ENCODE measurements at regions not wholly inside any gene's neighbourhood (a gene's known extent, or its start where the extent isn't known, plus 50 kb on each side); places are given as distances from the start of the nearest gene placed in this dataset.
A peak's percentile ranks its signal among the peaks of the same experiment; 100 is the strongest.
"Not testable (repeated sequence)": the region's sequence is repeated elsewhere in the genome, so short reads cannot be mapped to it uniquely, and the experiment has no call there.

DNA sequence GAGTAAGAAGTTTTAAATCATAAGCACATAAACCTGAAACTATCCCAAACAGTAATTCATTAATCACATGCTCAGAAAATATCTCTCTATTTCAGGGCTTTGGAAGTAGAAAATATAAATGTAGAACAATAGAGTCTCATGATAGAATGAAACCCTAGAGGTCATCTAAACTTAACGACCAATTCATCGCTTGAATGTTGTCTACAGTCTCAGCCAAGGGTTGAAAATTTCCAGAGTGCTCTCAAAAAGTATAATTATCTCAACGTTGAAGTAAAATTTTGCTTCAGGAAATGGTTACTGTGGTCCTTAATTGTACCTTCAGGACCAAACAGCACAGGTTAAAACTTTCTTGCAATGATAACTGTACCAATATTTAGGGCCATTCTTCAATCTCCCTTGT lies 1053.6 kb upstream of the SEL1L start:
- DNase-seq (ENCODE audit: low spot score): no peak

DNA sequence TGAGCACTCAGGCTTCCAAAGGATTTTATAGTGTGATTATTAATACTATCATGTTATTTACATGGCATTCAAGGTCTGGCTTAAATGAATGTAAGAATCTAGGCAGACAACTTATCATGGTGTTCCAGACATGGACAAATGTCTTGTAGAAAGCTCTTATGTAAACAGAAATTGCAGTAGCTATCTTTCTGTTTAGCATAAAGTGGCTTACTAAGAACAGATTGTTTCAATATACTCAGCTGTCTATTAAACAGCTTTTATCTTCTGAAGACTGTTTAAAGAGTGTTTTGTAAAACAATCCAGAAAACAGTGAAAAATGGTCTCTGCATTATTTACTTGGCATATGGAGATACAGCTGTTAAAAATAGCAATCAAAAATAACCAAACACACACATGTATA lies 1061.8 kb upstream of the SEL1L start:
- DNase-seq (ENCODE audit: low spot score): no peak

DNA sequence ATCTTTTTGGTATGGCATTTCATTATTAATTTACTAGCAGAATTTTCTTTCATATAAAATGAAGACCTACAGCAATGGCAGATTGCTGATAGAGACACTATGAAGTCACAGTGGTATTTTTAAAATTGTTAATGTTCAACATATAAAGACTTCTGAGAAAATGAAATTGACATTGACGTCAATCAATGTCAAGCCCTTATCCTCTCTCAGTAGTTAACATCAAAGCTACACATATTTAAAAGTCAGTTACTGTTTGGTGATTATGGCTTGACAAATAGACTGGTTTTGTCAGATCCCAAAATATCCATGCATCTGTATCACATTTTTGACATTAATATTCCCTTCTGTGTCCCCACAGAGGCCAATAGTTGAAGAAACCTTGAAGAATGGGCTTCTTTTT lies 1069.1 kb upstream of the SEL1L start:
- no peak for DNase-seq (ENCODE audit: low spot score)

DNA sequence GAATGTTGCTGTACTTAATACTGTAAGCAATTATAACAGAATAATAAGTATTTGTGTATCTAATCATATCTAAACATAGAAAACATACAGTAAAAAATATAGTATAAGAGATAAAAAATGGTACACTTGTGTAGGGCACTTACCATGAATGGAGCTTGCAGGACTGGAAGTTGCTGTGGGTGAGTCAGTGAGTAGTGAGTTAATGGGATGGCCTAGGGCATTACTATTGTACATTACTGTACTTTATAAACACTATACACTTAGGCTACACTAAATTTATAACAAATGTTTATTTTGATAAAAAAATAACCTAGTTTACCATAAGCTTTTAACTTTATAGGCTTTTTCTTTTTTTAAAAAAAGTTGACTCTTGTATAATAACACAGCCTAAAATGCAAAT lies 1071.2 kb upstream of the SEL1L start:
- no peak for DNase-seq (ENCODE audit: low spot score)

DNA sequence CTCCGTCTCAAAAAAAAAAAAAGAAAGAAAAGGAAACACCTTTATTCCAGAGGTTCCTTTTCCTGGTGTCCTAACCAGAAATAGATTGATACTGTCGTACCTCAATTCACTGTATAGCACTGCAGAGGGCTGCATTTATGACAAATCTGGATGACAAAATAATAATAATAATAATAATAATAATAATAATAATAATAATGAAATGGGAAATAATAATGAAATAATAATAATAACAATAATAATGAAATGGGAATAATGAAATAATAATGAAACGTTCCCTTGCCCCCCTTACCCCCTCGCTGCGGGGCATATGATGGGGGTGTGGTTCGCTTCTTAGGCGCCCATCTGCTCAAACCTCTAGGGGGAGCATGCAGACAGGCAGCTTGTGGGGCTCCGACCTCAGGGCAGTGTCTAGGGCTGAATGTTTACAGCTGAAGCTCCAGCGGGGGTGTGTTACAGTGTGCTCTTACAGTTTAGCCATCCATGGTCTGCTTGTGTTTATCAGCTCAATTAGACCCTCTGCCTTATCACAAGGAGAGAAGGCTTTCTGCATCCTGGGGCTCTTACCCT lies 1088.3 kb upstream of the SEL1L start:
- DNase-seq (ENCODE audit: low spot score): no peak

DNA sequence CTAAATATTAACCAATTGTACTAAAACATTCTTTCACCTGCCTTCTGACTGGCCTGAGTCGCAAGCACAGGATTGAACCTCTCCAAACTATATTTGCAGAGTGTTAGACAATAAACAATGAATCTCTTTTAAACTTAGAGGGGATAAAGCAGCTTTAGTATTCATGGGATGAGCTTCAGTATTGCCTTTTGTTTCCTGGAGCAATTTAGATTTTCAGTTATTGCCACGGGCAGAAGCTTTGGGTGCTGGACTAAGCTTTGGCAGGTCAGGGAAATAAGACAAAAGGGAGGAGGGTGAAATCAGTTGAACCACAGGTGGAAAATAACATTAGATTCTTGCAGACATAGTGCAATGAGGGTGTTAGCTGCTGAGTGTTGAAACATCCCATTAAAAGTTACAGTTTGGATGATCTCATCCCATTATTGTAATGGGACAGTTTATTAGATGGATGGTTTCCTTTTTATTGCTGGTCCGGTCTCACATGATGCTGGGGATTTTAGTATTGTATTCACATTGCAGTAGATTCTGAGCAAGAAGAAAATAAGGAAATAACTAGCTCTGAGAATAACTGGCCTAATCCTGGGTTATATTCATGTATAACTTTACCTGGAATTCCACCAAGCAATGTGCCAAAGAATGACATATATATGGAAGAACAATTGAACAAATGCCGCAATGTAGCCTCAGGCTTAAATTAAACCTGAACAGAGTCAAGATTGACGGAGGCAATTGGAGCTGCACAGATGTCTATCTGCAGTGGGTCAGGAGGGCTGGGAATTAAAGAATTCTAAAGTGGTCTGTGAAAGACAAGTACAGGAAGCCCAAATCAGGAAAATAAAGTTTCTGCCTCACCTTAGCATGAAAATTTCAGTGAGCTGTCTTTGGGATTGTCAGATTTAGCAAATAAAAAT lies 1092.8 kb upstream of the SEL1L start:
- no peak for DNase-seq (ENCODE audit: low spot score)

DNA sequence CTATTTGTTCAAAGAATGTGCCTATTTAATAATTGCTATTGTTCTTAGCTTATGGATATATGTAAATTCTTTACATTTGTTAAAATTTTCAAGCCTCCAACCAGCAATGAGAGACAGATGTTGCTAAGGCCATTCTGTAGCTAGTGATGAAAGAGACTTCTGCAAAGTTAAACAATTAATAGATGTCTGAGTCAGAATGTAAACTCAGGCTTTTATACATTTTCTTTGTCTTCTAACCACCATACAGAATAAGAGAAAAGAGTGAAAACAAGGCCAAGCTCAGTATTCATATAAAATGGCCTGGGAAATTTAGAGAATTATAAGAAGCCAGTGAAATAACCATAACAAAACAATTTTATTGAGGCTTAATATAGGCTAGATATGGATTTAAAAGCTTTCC lies 1102.3 kb upstream of the SEL1L start:
- no peak for DNase-seq (ENCODE audit: low spot score)

DNA sequence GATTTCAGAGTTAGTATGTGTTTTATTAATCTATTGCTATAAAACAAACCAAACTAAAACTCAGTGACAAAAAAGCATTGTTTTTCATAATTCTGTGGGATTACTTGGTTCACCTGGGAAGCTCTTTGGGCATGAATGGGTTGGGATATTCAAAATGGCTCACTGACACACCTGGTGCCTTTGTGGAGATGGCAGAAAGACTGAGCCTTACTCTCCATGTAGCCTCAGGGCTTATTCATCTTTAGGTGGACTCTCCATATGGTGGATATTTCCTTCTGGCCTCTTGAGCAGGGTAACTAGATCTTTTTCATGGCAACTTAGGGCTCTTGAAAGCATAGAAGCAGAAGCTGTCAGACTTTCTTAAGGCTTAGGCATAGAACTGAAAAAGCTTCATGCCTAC lies 1102.8 kb upstream of the SEL1L start:
- DNase-seq (ENCODE audit: low spot score): no peak

DNA sequence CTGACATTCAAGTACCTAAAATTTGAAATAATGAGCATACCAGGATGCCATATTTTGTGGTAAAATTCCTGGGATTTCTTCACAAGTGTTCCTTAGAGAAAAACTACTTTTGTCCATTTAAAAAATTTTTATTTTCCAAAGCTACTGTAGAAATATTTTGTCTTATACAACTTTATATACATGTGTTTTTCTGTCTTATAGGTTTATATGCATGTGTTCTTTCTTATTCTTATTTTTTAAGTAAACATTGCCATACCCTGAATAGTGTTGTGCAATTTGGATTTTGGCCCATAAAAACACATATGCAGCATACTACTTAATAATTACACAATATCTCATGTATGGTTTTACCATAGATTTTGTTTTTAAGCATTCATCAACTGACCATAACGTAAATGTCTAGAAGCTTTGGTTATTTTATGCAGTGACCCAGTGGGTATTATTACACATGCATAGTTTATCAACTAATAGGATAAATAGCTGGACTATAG lies 1107.4 kb upstream of the SEL1L start:
- no peak for DNase-seq (ENCODE audit: low spot score)

DNA sequence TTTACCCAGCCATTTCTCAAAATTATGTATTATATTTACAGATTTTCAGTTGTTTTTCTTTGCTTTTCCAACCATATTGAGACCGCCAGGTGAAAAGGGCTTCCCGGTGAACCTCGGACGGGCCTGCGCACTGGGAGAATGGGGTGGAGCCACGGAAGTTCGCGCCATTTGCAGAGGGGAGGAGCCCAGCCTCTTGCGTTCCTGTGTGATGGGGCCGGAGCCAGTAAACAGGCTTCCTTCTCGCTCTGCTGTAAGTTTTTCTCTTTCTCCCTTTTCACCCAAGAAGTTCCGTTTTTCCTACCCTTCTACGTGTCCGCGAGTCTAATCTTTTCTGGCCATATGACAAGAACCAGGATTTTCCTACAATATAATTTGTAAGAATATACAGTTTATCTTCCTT lies 1108.8 kb upstream of the SEL1L start:
- no peak for DNase-seq (ENCODE audit: low spot score)

DNA sequence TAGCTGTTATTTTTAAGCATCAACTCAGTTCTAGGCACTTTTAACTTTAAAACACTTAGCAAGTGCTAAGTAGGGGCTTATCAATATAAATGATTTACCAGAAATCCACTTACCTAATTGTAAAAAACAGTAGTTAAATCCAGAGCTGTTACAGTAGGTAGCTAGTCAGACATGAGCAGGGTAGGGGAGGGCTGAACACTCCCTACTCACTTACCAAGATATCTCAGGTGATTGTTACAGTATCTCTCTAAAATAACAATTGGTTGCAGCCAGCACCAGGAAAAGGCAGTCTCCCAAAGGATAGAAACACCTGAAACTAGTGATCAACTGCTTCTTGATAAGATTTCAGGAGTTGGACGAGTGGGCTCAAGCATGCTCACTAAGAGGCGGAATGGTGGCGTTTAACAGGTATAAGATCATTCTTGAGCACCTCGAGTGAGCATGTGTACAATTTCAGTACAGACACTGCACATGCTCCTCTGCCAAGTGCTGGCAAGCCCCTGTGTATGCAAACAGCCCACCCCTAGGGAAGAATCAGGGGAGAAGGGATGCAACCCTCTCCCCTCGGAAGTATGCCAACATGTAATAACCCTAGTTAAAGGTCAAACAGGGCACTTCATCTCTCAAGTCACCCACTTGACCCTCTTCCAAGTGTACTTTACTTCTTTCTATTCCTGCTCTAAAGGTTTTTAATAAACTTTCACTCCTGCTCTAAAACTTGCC lies 1113.6 kb upstream of the SEL1L start:
- DNase-seq (ENCODE audit: low spot score): no peak

DNA sequence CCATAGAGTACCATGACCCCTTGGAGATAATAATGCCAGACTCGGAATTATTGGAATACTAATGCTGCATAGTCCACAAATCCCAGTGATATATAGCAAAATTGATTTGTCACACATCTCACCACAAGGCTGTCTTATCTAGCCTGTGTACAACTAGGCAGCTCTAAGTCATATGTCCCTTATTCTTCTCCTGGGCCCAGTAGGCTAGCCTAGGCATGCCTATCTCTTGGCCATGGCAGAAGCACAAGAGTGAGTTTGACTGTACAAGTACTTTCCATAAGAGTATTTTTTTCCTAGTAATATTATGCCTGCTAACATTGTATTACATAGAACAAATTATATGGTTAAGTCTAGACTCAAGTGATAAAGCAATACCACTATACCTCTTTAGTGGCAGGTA lies 1122.1 kb upstream of the SEL1L start:
- DNase-seq (ENCODE audit: low spot score): no peak

DNA sequence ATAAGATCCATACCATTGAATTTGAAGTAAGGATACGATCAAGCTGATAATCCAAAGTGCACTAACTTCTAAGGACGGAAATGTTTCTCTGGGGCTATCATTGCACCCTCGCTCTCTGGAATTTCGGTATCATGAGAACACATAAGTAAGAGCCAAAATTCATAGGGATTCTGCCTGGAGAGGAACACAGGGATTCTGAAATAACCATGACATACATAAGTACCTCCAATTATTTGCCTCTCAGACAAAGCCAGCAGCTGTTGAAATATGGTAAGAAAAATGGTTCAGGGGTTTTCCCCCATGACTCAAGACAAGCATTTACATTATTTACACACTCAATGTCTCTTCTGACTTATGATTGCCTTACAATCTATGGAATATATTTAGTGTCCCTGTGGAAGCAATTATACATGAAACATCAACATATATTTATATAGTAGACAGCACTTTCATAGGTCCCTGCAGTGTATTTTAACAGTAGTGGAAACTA lies 1123.6 kb upstream of the SEL1L start:
- DNase-seq (ENCODE audit: low spot score): no peak

DNA sequence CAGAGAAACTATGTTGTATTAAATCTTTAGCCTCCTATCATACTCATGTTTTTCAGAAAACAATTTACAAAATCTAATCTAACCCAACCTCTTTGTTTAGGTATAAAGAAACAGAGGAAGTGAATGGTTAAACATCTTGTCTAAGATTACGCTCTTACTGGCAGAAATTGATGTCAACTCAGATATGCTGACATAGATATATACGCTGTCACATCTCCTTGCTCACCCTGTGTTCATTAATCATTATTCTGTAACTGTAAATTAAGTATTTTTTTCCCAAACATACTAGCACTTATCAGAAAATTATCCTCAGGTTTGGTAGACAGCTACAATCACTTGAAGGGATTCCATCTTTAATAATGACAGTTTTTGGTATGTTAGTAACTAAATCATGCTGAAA lies 1127.6 kb upstream of the SEL1L start:
- DNase-seq (ENCODE audit: low spot score): no peak

DNA sequence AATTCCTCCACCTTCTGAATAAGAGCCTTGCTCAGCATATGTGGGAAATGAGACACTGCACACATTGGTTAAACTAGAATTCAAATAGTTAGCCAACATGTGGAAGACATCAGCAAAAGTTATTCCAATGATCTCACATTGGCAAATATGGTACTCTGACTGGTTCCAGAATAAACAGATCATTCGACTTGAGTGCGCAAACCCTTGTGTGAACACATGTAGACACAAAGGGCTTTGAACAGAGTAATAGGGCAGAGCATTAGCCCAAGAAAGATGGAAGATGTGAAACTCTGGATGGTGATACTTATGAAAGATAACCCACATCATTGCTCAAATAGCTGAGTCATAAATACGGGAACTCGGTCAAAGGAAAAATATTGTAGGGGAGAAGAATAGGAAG lies 1133.4 kb upstream of the SEL1L start:
- no peak for DNase-seq (ENCODE audit: low spot score)

DNA sequence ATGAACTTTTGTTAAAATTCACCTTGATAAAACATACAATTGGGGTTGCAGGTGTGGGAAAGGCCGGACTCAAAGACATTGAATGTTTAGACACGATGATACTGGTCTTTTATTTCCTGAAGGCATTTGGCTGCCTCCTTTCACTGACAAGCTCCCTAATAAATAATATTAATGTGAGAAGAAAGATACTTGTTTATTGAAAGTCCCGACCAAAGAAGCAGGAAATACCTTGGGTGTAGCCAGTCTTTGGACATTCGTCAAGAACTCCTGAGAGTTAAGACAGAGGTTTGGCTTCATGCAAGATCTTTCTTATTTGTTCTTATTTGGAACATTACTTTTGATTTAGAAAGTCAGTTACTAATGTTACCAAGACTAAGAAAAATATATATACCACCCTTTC lies 1133.8 kb upstream of the SEL1L start:
- DNase-seq (ENCODE audit: low spot score): no peak

DNA sequence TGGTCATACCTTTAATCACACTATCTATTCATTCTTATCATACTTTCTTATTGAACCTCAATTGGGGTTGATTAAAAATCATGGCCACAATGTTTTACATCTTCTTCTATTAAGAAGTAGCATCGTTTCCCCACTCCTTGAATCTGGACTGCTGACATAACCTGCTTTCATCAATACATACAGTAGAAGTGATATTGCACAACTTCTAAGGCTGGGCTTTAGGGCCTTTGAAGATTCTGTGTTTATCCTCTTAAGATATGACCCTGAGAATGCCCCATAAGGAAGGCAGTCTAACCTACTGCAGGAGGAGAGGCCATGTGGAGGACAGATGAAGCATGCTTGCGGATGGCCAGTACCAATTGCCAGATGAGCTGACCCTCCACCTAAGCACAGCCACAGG lies 1142.8 kb upstream of the SEL1L start:
- no peak for DNase-seq (ENCODE audit: low spot score)

DNA sequence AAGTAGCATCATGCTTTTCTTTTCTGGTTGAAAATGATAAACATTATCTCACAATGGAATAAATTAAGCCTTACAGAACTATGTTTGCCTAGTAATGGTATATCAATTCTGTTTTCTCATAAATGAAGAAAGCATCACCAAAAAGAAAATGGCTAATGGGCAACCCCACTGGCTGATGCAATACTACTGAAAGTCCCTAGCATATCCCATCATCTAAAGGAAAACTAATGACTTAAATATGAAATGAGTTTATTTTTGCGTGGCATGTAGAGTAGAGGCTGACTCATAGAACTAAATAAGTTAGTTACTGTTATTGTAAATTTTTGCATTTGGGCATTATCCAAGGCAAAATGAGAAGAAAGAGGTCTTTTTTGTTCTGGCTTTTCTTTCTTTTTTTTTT lies 1156.3 kb upstream of the SEL1L start:
- DNase-seq (ENCODE audit: low spot score): no peak

DNA sequence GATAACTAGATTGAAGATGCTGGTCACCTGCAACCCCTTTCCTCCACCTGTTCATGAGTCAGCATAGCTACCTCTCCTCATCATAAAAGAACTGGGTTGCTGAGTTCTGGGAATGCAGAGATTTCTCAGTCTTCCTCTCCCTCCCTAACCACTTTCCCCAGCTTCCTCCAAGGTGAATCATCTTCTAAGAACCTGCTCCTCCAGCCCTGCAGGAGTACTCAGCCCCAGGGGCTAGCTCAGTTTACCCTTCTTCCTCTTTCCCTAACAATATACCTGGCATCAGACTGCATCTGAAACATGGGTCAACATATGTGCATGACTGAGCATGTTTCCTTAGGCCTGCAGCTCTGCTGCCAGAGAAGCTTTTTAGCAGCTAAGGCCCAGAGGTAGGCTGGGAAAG lies 1157.5 kb upstream of the SEL1L start:
- not testable (repeated sequence) for DNase-seq (ENCODE audit: low spot score)

DNA sequence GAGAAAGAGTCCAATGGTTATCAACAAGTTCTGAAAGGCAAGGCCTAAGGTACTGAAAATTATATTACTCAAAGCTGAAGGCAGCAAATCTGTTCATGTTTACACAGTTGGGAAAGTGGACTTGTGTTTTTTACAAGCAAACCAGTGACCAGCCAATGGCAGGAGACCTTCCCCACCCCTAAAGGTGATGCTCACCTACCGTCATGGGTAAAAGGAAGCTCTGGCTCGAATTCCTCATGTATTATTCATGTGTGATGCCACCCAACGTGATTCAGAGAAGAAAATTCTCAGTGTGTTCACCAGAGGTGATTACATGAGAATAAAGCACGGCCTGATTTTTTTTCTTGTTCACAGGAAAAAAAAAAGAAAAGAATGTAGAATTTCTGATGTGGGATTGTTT lies 1161.2 kb upstream of the SEL1L start:
- DNase-seq (ENCODE audit: low spot score): no peak

DNA sequence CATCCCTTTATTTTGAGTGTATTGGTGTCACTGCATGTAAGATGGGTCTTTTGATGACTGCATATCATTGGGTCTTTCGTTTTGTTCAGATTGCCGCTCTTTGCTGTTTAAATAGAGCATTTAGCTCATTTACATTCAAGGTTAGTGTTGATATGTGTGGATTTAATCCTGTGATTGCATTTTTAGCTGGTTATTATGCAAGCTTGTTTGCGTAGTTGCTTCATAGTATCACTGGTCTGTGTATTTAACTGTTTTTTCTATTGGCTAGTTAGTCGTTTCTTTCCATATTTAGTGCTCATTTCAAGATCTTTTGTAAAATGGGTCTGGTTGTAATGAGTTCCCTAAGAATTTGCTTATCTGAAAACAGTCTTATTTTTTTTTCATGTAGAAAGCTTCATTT lies 1170.6 kb upstream of the SEL1L start:
- DNase-seq (ENCODE audit: low spot score): no peak

DNA sequence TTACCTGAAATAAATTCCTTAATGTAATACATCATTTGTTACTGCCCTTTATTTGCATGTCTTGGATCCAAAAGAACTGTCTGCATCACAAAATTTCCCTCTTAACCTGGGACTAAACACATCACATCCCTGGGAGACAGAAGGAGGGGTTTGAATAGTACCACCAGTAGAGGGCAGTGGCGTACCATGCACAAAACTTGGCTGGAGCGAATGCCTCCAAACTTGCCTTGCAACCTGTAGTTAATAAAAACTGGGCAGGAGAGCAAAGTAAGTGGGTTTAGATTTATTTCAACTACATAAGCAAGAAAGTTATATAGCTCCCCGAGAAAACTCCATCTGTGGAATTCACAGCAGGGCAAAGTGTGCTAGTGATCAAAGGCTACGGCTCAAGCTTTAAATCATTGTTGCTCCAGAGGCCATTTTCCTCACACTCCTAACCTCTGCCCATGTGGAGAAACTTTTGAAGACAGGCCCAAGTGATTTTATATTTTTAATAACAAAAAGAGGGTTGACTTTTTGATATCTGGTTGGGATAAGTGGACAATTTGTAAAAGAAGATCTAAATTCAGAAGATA lies 1176.7 kb upstream of the SEL1L start:
- DNase-seq (ENCODE audit: low spot score): peak; percentile 36

DNA sequence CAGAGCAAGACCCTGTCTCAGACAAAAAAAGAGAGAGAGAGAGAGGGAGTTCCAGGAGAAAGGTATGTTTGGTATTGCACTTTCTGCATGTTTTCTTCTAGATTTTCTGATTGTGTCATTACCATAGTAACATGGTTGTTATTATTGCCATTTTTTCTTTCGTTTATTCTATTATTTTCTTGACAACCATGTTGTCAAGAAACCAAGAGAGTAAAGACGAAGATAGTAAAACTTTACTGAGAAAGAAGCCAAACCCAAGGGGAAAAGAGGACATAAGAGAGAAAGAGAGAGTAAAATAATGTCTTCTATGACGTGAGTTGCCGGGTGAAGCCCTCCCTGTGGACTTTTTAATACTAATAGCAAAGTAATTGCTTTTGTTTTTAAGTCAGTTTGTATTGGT lies 1186.0 kb upstream of the SEL1L start:
- DNase-seq (ENCODE audit: low spot score): no peak
